ENCODE measurements at regions not wholly inside any gene's neighbourhood (a gene's known extent, or its start where the extent isn't known, plus 50 kb on each side); places are given as distances from the start of the nearest gene placed in this dataset.

DNA sequence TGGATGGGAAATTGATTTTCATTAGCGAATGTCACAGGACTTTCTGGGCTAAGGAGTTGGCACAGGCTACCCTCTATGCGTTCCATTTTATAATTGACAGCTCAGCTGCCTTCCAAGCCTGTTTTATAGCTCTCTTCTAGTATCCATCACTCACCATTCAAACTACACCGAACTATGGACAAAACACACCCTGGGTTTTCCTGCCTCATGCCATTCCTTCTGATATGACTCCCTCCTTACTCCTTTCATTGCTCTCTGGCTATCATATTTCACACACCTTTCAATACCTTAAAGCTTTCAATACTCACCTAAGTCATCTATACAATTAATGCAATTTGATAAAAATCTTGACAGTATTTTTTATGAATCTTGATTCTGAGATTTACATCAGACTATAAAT, 181.3 kb downstream of the RAP2A start:
- H3K4me3 Mint-ChIP-seq, result peak overlapping the region in 1 of 4 donors; percentile 51
- H3K27me3 Mint-ChIP-seq, result no peaks in the 10 kb centered on the region
- H3K9me3 Mint-ChIP-seq, result peaks cover 0 to 3% (median 0%) of the 10 kb centered on the region in 7 donors
- H3K9me3 ChIP-seq (ENCODE audit: control insufficient read depth in 2 of 2, low read length in 2 of 2), result no peaks in the 10 kb centered on the region
- H3K27ac ChIP-seq (ENCODE audit: insufficient read depth, low read length, poor library complexity, severe bottlenecking), result no peak overlapping the region
- no peak overlapping the region for H3K27ac Mint-ChIP-seq
- no peak overlapping the region for H3K4me3 ChIP-seq (ENCODE audit: low read depth, low read length)
- H3K27me3 ChIP-seq (ENCODE audit: control insufficient read depth, insufficient read depth, low read length), result no peaks in the 10 kb centered on the region
- no peaks in the 10 kb centered on the region for H3K36me3 Mint-ChIP-seq
- H3K4me1 ChIP-seq (ENCODE audit: control insufficient read depth, insufficient read depth, low read length, poor library complexity, severe bottlenecking), result no peaks in the 10 kb centered on the region
- no peaks in the 10 kb centered on the region for H3K36me3 ChIP-seq (ENCODE audit: control insufficient read depth, insufficient read depth, low read length)
- no peak for DNase-seq
- no peak for ATAC-seq (ENCODE audit: low read depth in 2 of 2)
- no peaks in the 10 kb centered on the region for H3K4me1 Mint-ChIP-seq

DNA sequence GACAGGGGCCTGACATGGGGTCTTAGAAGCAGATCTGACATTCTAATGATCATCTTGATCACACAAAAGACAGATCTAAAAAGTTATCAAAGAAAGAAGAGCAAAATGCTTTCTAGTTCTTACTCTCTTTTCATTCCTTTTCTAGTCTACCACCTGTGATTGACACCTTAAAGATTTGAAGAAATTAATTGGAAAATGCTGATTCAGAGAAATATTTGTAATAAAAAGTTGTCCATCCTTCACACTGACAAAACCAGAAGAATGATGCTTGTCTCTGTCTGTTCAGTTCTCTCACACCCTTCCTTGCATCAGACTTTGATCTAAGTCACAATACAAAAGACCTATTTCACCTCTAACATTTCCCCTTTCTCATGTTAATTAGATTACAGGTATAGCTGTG, 182.4 kb downstream of the RAP2A start:
- H3K9me3 Mint-ChIP-seq, result peaks cover 0 to 3% (median 0%) of the 10 kb centered on the region in 7 donors
- H3K4me3 Mint-ChIP-seq, result no peak overlapping the region
- H3K4me1 Mint-ChIP-seq, result no peaks in the 10 kb centered on the region
- Histone ChIP-seq H3K27ac (ENCODE audit: insufficient read depth, low read length, poor library complexity, severe bottlenecking) (no peak overlapping the region), H3K4me3 (ENCODE audit: low read depth, low read length) (no peak overlapping the region), H3K27me3 (ENCODE audit: control insufficient read depth, insufficient read depth, low read length) (no peaks in the 10 kb centered on the region), H3K4me1 (ENCODE audit: control insufficient read depth, insufficient read depth, low read length, poor library complexity, severe bottlenecking) (no peaks in the 10 kb centered on the region), H3K9me3 (ENCODE audit: control insufficient read depth in 2 of 2, low read length in 2 of 2) (no peaks in the 10 kb centered on the region), H3K36me3 (ENCODE audit: control insufficient read depth, insufficient read depth, low read length) (no peaks in the 10 kb centered on the region)
- no peak for ATAC-seq (ENCODE audit: low read depth in 2 of 2)
- H3K27ac Mint-ChIP-seq, result no peak overlapping the region
- no peaks in the 10 kb centered on the region for H3K27me3 Mint-ChIP-seq
- H3K36me3 Mint-ChIP-seq, result no peaks in the 10 kb centered on the region
- no peak for DNase-seq

DNA sequence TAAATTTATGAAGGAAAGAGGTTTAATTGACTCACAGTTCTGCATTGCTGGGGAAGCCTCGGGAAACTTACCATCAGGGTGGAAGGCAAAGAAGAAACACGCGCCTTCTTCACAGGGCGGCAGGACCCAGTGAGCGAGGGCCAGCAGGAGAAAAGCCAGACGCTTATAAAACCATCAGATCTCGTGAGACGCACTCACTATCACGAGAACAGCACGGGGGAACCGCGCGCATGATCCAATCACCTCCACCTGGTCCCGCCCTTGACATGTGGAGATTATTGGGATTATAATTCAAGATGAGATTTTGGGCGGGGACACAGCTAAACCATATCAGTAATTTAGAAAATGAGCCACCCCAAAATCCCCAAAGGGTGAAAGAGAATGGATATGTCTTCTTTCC, 187.1 kb downstream of the RAP2A start:
- no peak overlapping the region for H3K27ac Mint-ChIP-seq
- no peaks in the 10 kb centered on the region for H3K36me3 Mint-ChIP-seq
- no peaks in the 10 kb centered on the region for H3K27me3 ChIP-seq (ENCODE audit: control insufficient read depth, insufficient read depth, low read length)
- H3K27ac ChIP-seq (ENCODE audit: insufficient read depth, low read length, poor library complexity, severe bottlenecking), result no peak overlapping the region
- no peaks in the 10 kb centered on the region for H3K4me1 Mint-ChIP-seq
- no peaks in the 10 kb centered on the region for H3K36me3 ChIP-seq (ENCODE audit: control insufficient read depth, insufficient read depth, low read length)
- H3K4me3 ChIP-seq (ENCODE audit: low read depth, low read length), result no peak overlapping the region
- H3K27me3 Mint-ChIP-seq, result no peaks in the 10 kb centered on the region
- no peak overlapping the region for H3K4me3 Mint-ChIP-seq
- no peaks in the 10 kb centered on the region for H3K4me1 ChIP-seq (ENCODE audit: control insufficient read depth, insufficient read depth, low read length, poor library complexity, severe bottlenecking)
- ATAC-seq (ENCODE audit: low read depth in 2 of 2) (no peak), DNase-seq (no peak)
- H3K9me3 ChIP-seq (ENCODE audit: control insufficient read depth in 2 of 2, low read length in 2 of 2), result no peaks in the 10 kb centered on the region
- H3K9me3 Mint-ChIP-seq, result peaks cover 0 to 2% (median 0%) of the 10 kb centered on the region in 7 donors

DNA sequence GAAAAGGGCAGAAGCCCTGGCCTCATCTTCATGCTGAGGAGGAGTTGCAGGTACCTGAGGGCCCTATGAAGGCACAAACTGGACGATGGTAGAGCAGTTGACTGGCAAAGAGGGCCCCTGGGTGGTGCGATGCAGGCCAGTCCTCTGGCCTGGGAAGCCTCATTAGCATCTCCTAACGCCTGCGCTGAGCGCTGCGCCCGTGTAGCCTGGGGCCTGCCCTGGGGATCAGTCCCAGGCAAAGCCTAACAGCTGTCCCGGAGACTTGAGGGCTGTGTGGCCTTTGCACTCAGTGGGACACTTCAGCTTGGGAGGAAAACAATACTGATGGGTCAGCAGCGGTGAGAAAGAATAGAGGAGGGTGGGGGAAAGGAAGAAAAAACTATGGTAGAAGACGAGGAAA, 187.7 kb downstream of the RAP2A start:
- no peaks in the 10 kb centered on the region for H3K9me3 ChIP-seq (ENCODE audit: control insufficient read depth in 2 of 2, low read length in 2 of 2)
- H3K36me3 ChIP-seq (ENCODE audit: control insufficient read depth, insufficient read depth, low read length), result no peaks in the 10 kb centered on the region
- ATAC-seq (ENCODE audit: low read depth in 2 of 2) (no peak), DNase-seq (no peak)
- no peaks in the 10 kb centered on the region for H3K27me3 ChIP-seq (ENCODE audit: control insufficient read depth, insufficient read depth, low read length)
- no peak overlapping the region for H3K4me3 ChIP-seq (ENCODE audit: low read depth, low read length)
- no peaks in the 10 kb centered on the region for H3K4me1 Mint-ChIP-seq
- H3K4me3 Mint-ChIP-seq, result no peak overlapping the region
- no peak overlapping the region for H3K27ac ChIP-seq (ENCODE audit: insufficient read depth, low read length, poor library complexity, severe bottlenecking)
- H3K27me3 Mint-ChIP-seq, result no peaks in the 10 kb centered on the region
- peaks cover 0 to 4% (median 0%) of the 10 kb centered on the region in 7 donors for H3K9me3 Mint-ChIP-seq
- H3K36me3 Mint-ChIP-seq, result no peaks in the 10 kb centered on the region
- no peaks in the 10 kb centered on the region for H3K4me1 ChIP-seq (ENCODE audit: control insufficient read depth, insufficient read depth, low read length, poor library complexity, severe bottlenecking)
- H3K27ac Mint-ChIP-seq, result no peak overlapping the region

DNA sequence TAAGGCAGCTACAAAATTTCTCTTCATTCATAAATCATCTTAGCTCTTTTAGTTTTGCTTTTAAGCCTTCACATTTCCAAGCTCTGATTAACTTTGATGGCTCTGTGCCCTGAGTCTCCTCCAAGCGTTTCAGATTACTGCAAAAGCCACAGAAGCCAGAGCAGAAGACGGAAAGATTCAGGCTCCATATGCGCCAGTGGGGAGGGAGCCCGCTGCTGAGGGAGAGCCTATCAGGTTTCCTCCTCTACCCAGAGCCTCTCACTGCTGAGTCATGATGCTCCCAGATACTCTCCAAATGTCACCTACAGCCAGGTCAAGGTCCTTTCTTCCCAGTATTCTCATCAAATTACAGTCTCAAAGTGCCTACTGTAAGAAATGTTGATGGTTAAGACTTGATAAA, 193.6 kb downstream of the RAP2A start:
- no peaks in the 10 kb centered on the region for H3K36me3 Mint-ChIP-seq
- H3K27me3 ChIP-seq (ENCODE audit: control insufficient read depth, insufficient read depth, low read length), result peaks cover 3% of the 10 kb centered on the region
- no peaks in the 10 kb centered on the region for H3K4me1 Mint-ChIP-seq

DNA sequence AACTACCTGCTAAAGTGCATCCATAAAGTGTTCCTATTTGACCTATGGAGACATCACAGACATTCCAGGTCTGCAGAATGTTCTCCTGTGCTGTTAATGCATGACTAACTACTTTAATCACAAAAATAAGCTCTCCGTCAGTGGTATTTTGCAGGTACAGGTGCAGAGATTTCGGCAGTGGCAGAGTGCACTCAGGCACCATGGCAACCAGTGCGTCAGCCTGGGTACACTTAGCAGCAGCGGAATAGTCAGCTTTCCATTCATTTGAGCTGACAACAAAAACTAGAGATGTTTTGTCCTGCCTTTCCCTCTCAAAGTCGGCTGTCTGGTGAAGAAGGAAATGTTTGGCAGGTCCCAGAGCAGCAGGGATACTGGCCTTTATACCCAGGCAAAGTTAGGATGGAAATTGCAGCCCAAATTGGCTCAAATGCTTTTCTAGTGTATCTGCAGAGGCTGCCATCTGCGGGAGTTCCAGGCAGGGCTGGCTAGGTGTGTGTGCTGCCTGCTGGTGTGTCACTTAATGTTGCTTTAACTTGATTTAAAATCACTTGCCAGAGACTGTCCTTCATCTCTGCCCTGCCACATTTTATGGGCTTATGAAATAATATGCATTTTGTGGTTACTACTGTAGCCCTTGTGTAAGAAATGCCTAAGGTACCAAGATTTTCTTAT, 195.8 kb downstream of the RAP2A start:
- H3K9me3 ChIP-seq (ENCODE audit: control insufficient read depth in 2 of 2, low read length in 2 of 2), result no peaks in the 10 kb centered on the region
- H3K27me3 ChIP-seq (ENCODE audit: control insufficient read depth, insufficient read depth, low read length), result peaks cover 3% of the 10 kb centered on the region
- no peaks in the 10 kb centered on the region for H3K36me3 ChIP-seq (ENCODE audit: control insufficient read depth, insufficient read depth, low read length)
- Mint-ChIP-seq H3K4me3 (no peak overlapping the region), H3K27ac (no peak overlapping the region), H3K36me3 (no peaks in the 10 kb centered on the region), H3K27me3 (peaks cover 10% of the 10 kb centered on the region), H3K9me3 (peaks cover 0 to 10% (median 0%) of the 10 kb centered on the region in 7 donors), H3K4me1 (no peaks in the 10 kb centered on the region)
- H3K27ac ChIP-seq (ENCODE audit: insufficient read depth, low read length, poor library complexity, severe bottlenecking), result no peak overlapping the region
- H3K4me1 ChIP-seq (ENCODE audit: control insufficient read depth, insufficient read depth, low read length, poor library complexity, severe bottlenecking), result no peaks in the 10 kb centered on the region
- ATAC-seq (ENCODE audit: low read depth in 2 of 2) (no peak), DNase-seq (no peak)
- H3K4me3 ChIP-seq (ENCODE audit: low read depth, low read length), result no peak overlapping the region

More for the DNA sequence above, 193.6 kb downstream of the RAP2A start:
- Histone ChIP-seq H3K9me3 (ENCODE audit: control insufficient read depth in 2 of 2, low read length in 2 of 2) (no peaks in the 10 kb centered on the region), H3K36me3 (ENCODE audit: control insufficient read depth, insufficient read depth, low read length) (no peaks in the 10 kb centered on the region), H3K27ac (ENCODE audit: insufficient read depth, low read length, poor library complexity, severe bottlenecking) (no peak overlapping the region), H3K4me1 (ENCODE audit: control insufficient read depth, insufficient read depth, low read length, poor library complexity, severe bottlenecking) (no peaks in the 10 kb centered on the region), H3K4me3 (ENCODE audit: low read depth, low read length) (no peak overlapping the region)
- Mint-ChIP-seq H3K27ac (no peak overlapping the region), H3K4me3 (no peak overlapping the region), H3K9me3 (peaks cover 0 to 4% (median 0%) of the 10 kb centered on the region in 7 donors), H3K27me3 (peaks cover 7% of the 10 kb centered on the region)
- no peak for ATAC-seq (ENCODE audit: low read depth in 2 of 2)
- DNase-seq, result no peak

DNA sequence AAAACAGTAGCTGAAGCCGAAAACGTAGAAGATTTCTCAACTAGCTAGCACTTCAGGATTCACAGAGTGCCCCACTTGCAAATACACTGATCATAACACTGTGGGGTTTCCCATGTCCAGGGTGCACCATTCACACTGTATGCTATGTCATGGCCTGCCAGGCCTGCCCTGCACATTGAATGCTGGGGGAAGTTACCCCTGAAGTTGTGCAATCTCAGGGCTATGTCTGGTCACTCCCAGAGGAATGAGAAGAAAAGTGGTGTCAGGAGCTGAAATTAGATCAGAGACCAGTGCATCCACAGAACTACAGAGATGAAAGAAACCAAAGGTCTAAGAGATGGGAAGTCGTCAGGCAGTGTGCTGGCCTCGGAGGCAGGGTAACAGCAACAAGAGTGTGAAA, 196.8 kb downstream of the RAP2A start:
- Histone ChIP-seq H3K27me3 (ENCODE audit: control insufficient read depth, insufficient read depth, low read length) (peaks cover 3% of the 10 kb centered on the region), H3K9me3 (ENCODE audit: control insufficient read depth in 2 of 2, low read length in 2 of 2) (no peaks in the 10 kb centered on the region), H3K4me3 (ENCODE audit: low read depth, low read length) (no peak overlapping the region), H3K4me1 (ENCODE audit: control insufficient read depth, insufficient read depth, low read length, poor library complexity, severe bottlenecking) (no peaks in the 10 kb centered on the region), H3K36me3 (ENCODE audit: control insufficient read depth, insufficient read depth, low read length) (no peaks in the 10 kb centered on the region), H3K27ac (ENCODE audit: insufficient read depth, low read length, poor library complexity, severe bottlenecking) (no peak overlapping the region)
- Mint-ChIP-seq H3K27ac (no peak overlapping the region), H3K4me3 (no peak overlapping the region), H3K9me3 (peaks cover 0 to 10% (median 0%) of the 10 kb centered on the region in 7 donors), H3K4me1 (no peaks in the 10 kb centered on the region), H3K36me3 (no peaks in the 10 kb centered on the region), H3K27me3 (peaks cover 12% of the 10 kb centered on the region)
- no peak for ATAC-seq (ENCODE audit: low read depth in 2 of 2)
- DNase-seq, result no peak

DNA sequence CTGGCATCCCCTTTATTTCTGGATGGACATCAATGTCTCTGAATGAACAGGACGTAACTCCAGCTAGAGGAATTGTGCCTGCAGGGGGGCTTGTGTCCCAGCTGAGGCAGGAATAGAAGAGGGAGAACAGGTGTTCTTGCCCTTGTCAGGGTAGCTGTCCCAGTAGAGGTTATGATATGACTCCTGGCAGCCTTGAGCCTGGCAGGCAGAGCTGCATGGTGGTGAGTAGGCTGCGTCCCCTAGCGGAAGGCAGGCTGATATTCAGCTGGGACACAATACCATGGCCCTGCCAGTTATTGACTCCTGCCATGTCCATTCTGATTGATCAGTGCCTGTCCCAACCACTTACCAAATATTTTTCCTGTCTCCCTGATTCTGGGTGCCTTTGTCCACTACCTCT, 197.2 kb downstream of the RAP2A start:
- H3K4me1 ChIP-seq (ENCODE audit: control insufficient read depth, insufficient read depth, low read length, poor library complexity, severe bottlenecking), result no peaks in the 10 kb centered on the region
- H3K4me3 Mint-ChIP-seq, result no peak overlapping the region
- H3K27ac ChIP-seq (ENCODE audit: insufficient read depth, low read length, poor library complexity, severe bottlenecking), result no peak overlapping the region
- H3K4me1 Mint-ChIP-seq, result no peaks in the 10 kb centered on the region
- peaks cover 3% of the 10 kb centered on the region for H3K27me3 ChIP-seq (ENCODE audit: control insufficient read depth, insufficient read depth, low read length)
- ATAC-seq (ENCODE audit: low read depth in 2 of 2) (no peak), DNase-seq (no peak)
- no peaks in the 10 kb centered on the region for H3K36me3 Mint-ChIP-seq
- H3K9me3 Mint-ChIP-seq, result peaks cover 0 to 10% (median 0%) of the 10 kb centered on the region in 7 donors
- peaks cover 12% of the 10 kb centered on the region for H3K27me3 Mint-ChIP-seq
- no peaks in the 10 kb centered on the region for H3K36me3 ChIP-seq (ENCODE audit: control insufficient read depth, insufficient read depth, low read length)
- H3K9me3 ChIP-seq (ENCODE audit: control insufficient read depth in 2 of 2, low read length in 2 of 2), result no peaks in the 10 kb centered on the region
- no peak overlapping the region for H3K4me3 ChIP-seq (ENCODE audit: low read depth, low read length)
- no peak overlapping the region for H3K27ac Mint-ChIP-seq

All from CD4-positive, CD25-positive, alpha-beta regulatory T cell (primary cell).